NCI-H187 (cell line): ENCODE measurements at regions not wholly inside any gene's neighbourhood (a gene's known extent, or its start where the extent isn't known, plus 50 kb on each side); places are given as distances from the start of the nearest gene placed in this dataset.

Experiments used
- DNase-seq, 2 experiments: peaks; one replicate each; lab custom pipeline; 2025; lab: John Stamatoyannopoulos, UW

- DNase-seq = no peak
Observed at GRCh38 chr2:59076079-59076619, 835.0 kb upstream of the FANCL start.

- no peak for DNase-seq
Observed at GRCh38 chr2:59074071-59074470, 832.9 kb upstream of the FANCL start.

- DNase-seq = no peak
Observed at GRCh38 chr2:59073286-59073685, 832.2 kb upstream of the FANCL start.

- no peak for DNase-seq
Observed at GRCh38 chr2:59068255-59068654, 827.1 kb upstream of the FANCL start.

DNA sequence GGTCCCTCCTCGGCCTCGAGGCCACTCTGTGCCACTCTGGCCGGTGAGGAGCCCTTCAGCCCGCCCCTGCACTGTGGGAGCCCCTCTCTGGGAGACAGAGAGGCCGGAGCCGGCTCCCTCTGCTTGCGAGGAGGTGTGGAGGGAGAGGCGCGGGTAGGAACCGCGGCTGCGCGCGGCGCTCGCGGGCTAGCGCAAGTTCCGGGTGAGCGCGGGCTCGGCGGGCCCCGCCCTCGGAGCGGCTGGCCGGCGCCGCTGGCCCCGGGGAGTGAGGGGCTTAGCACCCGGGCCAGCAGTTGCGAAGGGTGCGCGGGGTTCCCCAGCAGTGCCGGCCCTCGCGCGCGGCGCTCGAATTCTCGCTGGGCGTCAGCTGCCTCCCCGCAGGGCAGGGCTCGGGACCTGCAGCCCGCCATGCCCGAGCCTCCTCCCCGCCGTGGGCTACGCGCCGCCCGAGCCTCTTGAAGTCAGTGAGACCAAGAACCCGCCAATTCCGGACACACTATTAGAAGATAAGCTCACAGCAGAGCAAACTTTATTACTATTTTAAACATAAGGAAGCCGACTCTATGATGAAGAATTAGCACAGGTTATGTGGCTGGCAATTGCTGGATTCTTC is 825.8 kb upstream of the FANCL start:
- no peak for DNase-seq

DNA sequence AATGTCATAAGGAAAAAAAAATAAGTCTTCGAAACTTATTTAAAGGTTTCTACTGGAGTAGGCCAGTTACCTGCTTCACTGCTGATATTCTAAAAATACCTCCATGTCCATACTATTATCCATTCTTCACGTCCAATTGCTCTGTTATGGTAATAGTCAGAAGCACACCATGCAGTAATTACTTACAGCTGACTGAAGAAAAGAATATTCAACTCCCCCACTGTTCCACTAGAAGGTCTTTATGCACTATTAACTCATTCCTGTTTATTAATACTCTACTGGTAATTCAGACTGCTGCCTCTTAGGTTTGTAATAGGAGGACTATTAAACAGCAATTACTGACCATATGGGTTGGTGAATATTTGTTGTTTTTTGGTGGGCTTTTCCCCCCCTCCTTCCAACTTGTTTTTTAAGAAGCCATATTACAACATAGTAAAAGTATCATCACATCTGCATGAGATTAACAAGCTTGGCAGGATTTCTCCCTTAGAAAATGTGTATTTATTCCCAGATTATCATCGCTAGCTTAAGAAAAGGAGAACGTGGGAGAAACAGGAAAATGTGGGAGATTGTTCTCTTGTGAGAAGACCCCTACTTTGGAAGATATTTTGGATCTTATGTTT is 806.4 kb upstream of the FANCL start:
- DNase-seq = no peak

DNA sequence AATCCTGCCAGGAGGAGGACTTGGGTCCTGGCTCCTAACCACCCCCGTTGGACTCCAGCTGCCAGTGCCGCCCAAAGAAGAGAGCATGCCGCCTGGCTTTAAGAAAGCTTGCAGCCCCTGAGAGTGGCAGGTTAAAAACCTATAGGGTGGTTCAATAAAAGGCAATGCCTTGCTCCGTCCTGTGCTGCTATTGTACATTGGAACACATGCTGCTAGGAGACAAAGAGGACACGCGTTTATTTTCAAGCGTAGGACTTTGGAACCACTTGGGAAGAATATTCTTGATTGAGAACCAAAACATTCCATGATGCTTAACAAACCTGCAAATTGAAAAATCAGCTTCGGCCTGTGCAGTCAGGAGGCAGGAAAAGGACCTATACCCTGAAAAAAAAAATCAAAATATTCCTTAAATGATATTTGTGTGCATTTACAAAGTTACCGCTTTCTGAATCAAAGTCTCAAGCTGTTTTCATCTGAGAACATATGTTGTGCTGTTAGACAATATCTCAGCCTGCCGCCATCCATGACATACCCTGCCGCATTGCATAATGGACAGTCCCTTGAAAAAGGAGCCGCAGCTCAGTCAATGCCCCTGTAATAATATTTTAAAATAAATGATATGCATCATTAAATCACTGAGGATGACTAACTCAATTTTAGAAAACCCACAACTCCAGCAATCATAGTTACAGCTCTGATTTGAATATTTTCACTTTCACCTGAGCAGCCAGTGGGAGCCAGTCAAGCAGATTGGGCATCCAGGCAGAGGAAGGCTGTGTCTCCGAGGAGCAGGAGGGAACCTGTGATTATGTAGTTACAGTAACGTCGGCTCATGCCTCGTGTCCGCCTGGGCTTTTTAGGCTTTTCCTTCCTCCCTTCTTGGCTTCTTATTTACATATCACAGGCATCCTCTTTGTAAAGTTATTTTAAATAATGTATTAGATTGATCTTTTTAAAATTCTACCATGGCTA is 805.6 kb upstream of the FANCL start:
- DNase-seq = no peak

DNA sequence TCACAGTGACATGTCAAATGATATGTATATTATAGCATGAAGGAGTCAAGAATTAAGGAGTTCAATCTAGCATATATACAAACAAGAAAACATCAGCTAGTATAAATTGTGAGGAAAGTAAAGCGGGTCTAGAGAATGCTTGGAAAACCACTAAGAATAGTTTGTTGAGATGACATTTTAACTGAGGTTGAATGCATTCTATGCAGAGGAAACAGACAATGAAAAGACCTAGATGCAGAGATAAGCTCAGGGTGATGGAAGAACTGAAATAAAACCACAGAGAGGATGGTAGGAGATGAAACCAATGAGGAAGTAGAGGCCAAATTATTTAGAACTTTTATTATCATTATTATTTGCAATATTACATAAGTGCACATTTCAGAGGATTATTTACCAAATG is 803.6 kb upstream of the FANCL start:
- no peak for DNase-seq

- DNase-seq = no peak
Observed at GRCh38 chr2:59041139-59041538, 800.0 kb upstream of the FANCL start.

GRCh38 chr2:59034837-59035236 is 793.7 kb upstream of the FANCL start:
- DNase-seq = no peak

- DNase-seq = no peak
Observed at GRCh38 chr2:59034106-59034505, 793.0 kb upstream of the FANCL start.

- no peak for DNase-seq
Observed at GRCh38 chr2:59033661-59034060, 792.5 kb upstream of the FANCL start.

DNA sequence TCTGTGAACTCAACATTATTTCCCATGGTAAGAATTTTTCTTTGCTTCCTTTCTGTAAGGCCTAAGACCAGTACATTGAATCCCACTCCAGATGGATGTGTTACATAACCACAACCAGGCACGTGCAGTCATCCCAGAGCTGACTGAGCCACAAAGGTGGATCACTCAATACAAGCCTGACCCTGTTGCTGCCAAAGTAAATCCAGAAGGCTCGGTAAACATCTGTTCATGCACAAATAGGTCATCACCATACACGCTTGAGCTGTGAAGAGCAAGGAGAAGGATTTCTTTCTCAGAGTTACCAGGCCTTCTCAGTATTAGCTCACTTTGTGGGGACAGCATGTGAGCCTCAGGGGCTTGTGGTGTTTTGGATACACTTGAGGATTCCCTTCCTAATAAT is 791.4 kb upstream of the FANCL start:
- DNase-seq = peak; percentile 17 to 26

- DNase-seq = no peak
Observed at GRCh38 chr2:59029058-59029457, 787.9 kb upstream of the FANCL start.

GRCh38 chr2:59027320-59027719 is 786.2 kb upstream of the FANCL start:
- no peak for DNase-seq

DNA sequence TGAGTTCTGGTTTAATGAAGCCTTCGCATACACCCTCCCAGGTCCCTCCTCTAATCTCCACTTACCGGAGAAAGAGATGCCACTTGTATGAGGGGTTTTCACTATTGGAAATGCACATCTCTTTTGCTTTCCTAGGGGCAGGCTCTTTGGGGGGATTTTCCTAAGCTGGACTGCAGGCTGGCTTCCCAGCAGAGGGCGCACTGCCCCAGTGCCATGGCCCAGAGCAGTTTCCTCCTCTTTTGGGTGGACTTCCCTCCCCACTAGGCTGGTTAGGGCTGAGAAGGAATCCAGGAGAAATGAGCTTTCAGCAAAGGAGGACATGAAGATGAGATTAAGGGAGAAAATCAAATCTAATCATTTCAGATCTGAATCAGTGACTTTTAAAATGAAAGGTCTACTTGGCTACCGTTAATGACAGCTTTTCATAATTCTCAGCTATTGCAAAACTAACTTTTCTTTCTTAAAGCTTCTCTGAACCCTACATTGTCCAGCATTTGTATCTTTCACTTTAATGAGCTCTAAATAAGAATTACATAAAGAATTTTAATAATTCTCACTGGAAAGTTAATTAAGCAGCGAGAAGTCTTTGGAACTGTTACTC is 784.1 kb upstream of the FANCL start:
- DNase-seq = no peak

DNA sequence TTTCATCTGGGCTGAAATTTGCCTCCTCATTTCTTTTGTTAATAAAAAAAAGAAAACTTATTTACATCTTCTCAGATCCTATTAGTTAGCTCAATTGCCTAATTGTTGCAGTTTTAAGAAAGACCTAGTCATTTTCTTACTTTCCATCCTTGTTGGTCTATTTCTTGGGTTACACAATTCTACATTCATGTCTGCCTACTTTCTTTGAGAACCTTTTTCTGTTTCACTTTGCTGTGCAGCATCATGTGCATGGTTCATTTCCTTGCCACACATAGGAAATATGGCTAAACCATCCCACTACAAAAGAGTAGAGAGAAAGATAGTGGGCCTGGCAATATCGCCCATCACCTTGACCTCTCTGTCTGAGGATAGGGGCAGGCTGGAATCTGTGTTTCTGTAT is 780.7 kb upstream of the FANCL start:
- no peak for DNase-seq

GRCh38 chr2:59019566-59020159 is 778.5 kb upstream of the FANCL start:
- no peak for DNase-seq

DNA sequence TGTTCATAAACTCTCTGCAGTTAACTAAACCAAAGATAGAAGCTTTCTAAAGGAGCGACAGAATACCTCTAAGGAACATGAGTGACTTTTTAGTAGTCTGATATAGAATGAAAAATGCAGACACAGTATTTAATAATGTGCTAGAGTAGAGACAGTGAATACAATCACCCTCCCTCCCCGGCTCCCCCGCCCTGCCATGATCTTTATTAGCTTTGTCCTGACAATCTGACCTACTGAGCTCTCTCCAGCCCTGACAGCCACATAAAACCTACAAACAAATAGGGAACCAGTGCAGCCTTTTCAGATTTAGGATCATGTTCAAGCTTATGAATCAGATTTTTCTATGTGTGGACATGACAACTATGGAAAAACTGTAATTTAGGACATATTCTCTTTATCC is 777.6 kb upstream of the FANCL start:
- DNase-seq = no peak

- no peak for DNase-seq
Observed at GRCh38 chr2:59015027-59015426, 773.9 kb upstream of the FANCL start.

GRCh38 chr2:59012971-59013370 is 771.8 kb upstream of the FANCL start:
- no peak for DNase-seq

DNA sequence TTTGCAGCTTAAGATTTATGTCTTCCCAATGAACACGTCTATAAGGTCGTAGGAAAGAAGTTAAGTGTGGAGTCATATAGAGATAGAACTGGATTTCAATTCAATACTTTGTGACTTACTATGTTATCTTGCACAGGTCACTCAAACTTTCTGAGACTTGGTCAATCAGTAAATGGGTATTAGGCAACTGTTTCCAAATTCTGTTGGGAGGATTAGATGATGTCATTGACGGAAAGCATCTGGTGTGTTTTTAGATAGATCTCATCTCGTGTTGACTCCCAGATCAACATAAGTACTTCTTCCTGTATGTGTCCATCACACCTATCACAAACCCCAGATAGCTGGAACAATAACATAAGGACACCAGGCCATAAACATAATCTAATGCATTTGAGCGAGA is 771.1 kb upstream of the FANCL start:
- DNase-seq = no peak
